ENCODE measurements at regions not wholly inside any gene's neighbourhood (a gene's known extent, or its start where the extent isn't known, plus 50 kb on each side); places are given as distances from the start of the nearest gene placed in this dataset.

DNA sequence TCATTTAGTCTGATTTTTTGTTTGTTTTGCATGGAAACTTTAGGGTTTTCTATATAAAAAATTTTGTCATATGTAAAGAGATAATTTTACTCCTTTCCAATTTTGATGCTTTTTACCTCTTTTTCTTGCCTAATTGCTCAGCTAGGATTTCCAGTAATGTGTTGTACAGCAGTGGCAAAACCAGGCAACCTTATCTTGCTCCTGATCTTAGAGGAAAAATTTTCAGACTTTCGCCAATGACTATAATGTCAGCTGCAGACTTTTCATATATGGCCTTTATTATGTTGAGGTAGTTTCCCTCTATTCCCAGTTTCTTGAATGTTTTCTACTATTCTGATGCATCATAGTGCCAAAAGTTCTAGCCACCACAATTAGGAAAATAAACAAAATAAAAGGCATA is 126.3 kb downstream of the ALOX5 start:
- no peak overlapping the region for H3K9ac ChIP-seq (ENCODE audit: extremely low read depth, insufficient read length, low read length)
- H3K23ac ChIP-seq (ENCODE audit: insufficient read length, low read depth, low read length), result no peak overlapping the region
- H3K9me3 Mint-ChIP-seq, result peaks cover 6% of the 10 kb centered on the region in 2 experiments; a peak in 4 of 5 replicates
- no peaks in the 10 kb centered on the region for H4K20me1 ChIP-seq (ENCODE audit: control insufficient read depth, insufficient read depth, insufficient read length)
- no peak overlapping the region for H2BK20ac ChIP-seq (ENCODE audit: low read depth, low read length, poor library complexity, severe bottlenecking)
- H3K79me1 ChIP-seq (ENCODE audit: insufficient read depth, low read depth, low read length, poor library complexity, severe bottlenecking), result no peaks in the 10 kb centered on the region
- no peak overlapping the region for H3K4ac ChIP-seq (ENCODE audit: low read depth, low read length)
- H3K27ac ChIP-seq (ENCODE audit: insufficient read length, low read depth, low read length), result no peak overlapping the region
- no peaks in the 10 kb centered on the region for H3K23me2 ChIP-seq (ENCODE audit: insufficient read length, low read depth, low read length, poor library complexity, severe bottlenecking)
- no peak overlapping the region for H3K56ac ChIP-seq (ENCODE audit: insufficient read length, low read depth, low read length)
- peaks cover 1 to 3% (median 2%) of the 10 kb centered on the region in 3 experiments; a peak in 2 of 7 replicates for H3K36me3 Mint-ChIP-seq (ENCODE audit: insufficient read depth in 1 of 3, low read depth in 3 of 3)
- DNase-seq, result no peak
- H3K27me3 Mint-ChIP-seq (ENCODE audit: low read depth), result no peaks in the 10 kb centered on the region
- H4K8ac ChIP-seq (replicated peaks; ENCODE audit: insufficient read length, low read depth, low read length), result no peak overlapping the region
- H4K5ac ChIP-seq (ENCODE audit: insufficient read length, low read depth, low read length), result no peak overlapping the region
- no peak overlapping the region for H2BK15ac ChIP-seq (ENCODE audit: low read depth, low read length)
- no peak overlapping the region for H3K4me3 Mint-ChIP-seq
- H3K4me1 Mint-ChIP-seq, result no peaks in the 10 kb centered on the region
- no peaks in the 10 kb centered on the region for H3K9me3 ChIP-seq (ENCODE audit: control insufficient read depth, low read depth, low read length)
- H3K18ac ChIP-seq (ENCODE audit: insufficient read length, low read depth, low read length), result no peak overlapping the region
- no peak overlapping the region for H2BK5ac ChIP-seq (ENCODE audit: insufficient read length, low read length)
- no peak overlapping the region for H3T11ph ChIP-seq (ENCODE audit: low read length)
- H3K4me1 ChIP-seq (ENCODE audit: insufficient read depth, low read length), result no peaks in the 10 kb centered on the region
- no peak overlapping the region for H2BK12ac ChIP-seq (ENCODE audit: insufficient read length, low read depth, low read length)
- H3K4me2 ChIP-seq (ENCODE audit: insufficient read depth, insufficient read length, low read length), result no peak overlapping the region
- no peaks in the 10 kb centered on the region for H3K27me3 ChIP-seq (ENCODE audit: insufficient read depth, low read length)
- no peak overlapping the region for H3K27ac Mint-ChIP-seq
- no peak overlapping the region for H2AK5ac ChIP-seq (ENCODE audit: insufficient read length, low read length)
- H2BK120ac ChIP-seq (ENCODE audit: low read depth, low read length, poor library complexity, severe bottlenecking), result no peak overlapping the region
- TF ChIP-seq, protein P1, sequence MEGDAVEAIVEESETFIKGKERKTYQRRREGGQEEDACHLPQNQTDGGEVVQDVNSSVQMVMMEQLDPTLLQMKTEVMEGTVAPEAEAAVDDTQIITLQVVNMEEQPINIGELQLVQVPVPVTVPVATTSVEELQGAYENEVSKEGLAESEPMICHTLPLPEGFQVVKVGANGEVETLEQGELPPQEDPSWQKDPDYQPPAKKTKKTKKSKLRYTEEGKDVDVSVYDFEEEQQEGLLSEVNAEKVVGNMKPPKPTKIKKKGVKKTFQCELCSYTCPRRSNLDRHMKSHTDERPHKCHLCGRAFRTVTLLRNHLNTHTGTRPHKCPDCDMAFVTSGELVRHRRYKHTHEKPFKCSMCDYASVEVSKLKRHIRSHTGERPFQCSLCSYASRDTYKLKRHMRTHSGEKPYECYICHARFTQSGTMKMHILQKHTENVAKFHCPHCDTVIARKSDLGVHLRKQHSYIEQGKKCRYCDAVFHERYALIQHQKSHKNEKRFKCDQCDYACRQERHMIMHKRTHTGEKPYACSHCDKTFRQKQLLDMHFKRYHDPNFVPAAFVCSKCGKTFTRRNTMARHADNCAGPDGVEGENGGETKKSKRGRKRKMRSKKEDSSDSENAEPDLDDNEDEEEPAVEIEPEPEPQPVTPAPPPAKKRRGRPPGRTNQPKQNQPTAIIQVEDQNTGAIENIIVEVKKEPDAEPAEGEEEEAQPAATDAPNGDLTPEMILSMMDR (conservative IDR thresholded peaks at IDR 0.05), result no peak
- no peak overlapping the region for H4K91ac ChIP-seq (ENCODE audit: insufficient read length, low read depth, low read length)
- no CpG with 5 or more reads among the region's 1 CpG for WGBS (ENCODE audit: extremely low coverage, insufficient read length, low lambda C conversion rate)
- no peaks in the 10 kb centered on the region for H3K79me2 ChIP-seq (ENCODE audit: insufficient read depth, low read length)
- H3K14ac ChIP-seq (ENCODE audit: insufficient read depth, low read length), result no peak overlapping the region
- no peak overlapping the region for H2AFZ ChIP-seq (ENCODE audit: low read length)
